HepG2 (cell line): ENCODE measurements at regions not wholly inside any gene's neighbourhood (a gene's known extent, or its start where the extent isn't known, plus 50 kb on each side); places are given as distances from the start of the nearest gene placed in this dataset.

ENCODE experiments used
- NFE2L1 ChIP-seq: sonication (generic); formaldehyde crosslinking; IDR thresholded peaks from 2 replicates; pipeline ENCODE4 v1.4.0; 2020; ENCODE audit warnings: missing genetic modification reagents, mild to moderate bottlenecking, borderline replicate concordance
- ZNF224 ChIP-seq: sonication (generic); formaldehyde crosslinking; IDR thresholded peaks from 2 replicates; pipeline ENCODE4 v1.5.0; 2020; ENCODE audit warnings: mild to moderate bottlenecking, missing genetic modification reagents
- TF ChIP-seq, protein P1 (sequence below), 2 experiments: fragments of 450-650 bp in 1 of 2; sonication (generic) in 1 of 2; formaldehyde crosslinking; IDR thresholded peaks; 2 replicates each; pipeline versions ENCODE4 v1.5.0 to v1.8.0; 2020 to 2022; ENCODE audit warnings: mild to moderate bottlenecking in 1 of 2, missing genetic modification reagents in 1 of 2
- TF ChIP-seq, protein P2 (sequence below): sonication (generic); formaldehyde crosslinking; IDR thresholded peaks from 2 replicates; pipeline ENCODE4 v1.5.0; 2020; ENCODE audit warnings: mild to moderate bottlenecking, missing genetic modification reagents, moderate library complexity

DNA sequence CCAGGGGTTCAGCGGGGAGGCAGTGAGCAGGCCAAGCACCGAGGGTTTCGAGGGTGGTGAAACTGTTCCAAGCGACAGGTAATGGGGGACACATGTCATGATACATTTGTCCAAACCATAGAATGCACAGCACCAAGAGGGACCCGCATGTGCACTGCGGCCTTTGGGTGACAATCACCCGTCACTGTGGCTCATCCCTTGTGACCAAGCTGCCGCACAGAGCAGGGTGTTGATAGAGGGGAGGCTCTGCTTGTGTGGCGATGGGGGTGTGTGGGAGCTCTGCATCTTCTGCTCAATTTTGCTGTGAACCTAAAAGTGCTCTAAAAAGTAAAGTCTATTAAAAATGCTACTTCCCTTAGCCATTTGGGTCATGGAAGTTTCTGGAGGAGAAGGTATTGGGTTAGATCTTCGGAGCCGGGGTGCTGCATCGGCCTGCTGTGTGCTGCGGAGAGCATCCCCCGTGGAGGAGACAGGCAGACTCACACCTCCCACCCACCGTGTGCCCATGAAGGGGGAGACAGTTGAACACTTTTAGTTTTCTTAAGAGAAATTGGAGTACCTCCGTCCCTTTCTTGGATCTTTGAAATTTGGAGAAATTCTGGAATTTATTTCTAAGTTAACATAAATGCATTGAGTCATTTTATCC is 280.4 kb upstream of the IRX2 start:
- TF ChIP-seq NFE2L1 (CRISPR knock-in tag) (no peak), ZNF224 (CRISPR knock-in tag) (no peak)
- TF ChIP-seq, protein P1, sequence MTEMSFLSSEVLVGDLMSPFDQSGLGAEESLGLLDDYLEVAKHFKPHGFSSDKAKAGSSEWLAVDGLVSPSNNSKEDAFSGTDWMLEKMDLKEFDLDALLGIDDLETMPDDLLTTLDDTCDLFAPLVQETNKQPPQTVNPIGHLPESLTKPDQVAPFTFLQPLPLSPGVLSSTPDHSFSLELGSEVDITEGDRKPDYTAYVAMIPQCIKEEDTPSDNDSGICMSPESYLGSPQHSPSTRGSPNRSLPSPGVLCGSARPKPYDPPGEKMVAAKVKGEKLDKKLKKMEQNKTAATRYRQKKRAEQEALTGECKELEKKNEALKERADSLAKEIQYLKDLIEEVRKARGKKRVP (CRISPR knock-in tag; IDR thresholded peaks at IDR 0.05) = no peak
- TF ChIP-seq, protein P2, sequence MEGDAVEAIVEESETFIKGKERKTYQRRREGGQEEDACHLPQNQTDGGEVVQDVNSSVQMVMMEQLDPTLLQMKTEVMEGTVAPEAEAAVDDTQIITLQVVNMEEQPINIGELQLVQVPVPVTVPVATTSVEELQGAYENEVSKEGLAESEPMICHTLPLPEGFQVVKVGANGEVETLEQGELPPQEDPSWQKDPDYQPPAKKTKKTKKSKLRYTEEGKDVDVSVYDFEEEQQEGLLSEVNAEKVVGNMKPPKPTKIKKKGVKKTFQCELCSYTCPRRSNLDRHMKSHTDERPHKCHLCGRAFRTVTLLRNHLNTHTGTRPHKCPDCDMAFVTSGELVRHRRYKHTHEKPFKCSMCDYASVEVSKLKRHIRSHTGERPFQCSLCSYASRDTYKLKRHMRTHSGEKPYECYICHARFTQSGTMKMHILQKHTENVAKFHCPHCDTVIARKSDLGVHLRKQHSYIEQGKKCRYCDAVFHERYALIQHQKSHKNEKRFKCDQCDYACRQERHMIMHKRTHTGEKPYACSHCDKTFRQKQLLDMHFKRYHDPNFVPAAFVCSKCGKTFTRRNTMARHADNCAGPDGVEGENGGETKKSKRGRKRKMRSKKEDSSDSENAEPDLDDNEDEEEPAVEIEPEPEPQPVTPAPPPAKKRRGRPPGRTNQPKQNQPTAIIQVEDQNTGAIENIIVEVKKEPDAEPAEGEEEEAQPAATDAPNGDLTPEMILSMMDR (CRISPR knock-in tag) = no peak
